ENCODE measurements at regions not wholly inside any gene's neighbourhood (a gene's known extent, or its start where the extent isn't known, plus 50 kb on each side); places are given as distances from the start of the nearest gene placed in this dataset.

DNA sequence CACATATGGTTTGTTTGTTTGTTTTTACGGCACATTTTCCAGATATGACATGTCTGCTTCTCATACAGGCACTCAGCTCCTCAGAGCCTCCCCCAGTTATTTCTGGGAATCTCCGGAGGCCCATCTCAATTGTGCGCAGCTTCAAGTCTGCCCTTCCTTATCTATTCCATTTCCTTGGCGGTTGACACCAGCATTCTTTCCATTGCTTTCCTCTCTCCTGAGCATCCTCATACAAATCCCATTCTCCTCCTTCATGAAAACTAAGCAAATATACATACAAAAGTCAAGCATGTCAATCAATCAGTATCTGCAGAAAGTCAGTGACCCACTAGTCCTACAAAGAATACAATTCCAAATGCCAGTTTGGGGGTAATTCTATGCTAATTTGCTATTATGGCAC lies 166.7 kb downstream of the SQOR start:
- Histone ChIP-seq H4K20me1 (ENCODE audit: insufficient read depth, low read length) (no peaks in the 10 kb centered on the region), H3K79me2 (ENCODE audit: insufficient read depth, low read depth, low read length) (no peaks in the 10 kb centered on the region), H3K9me2 (ENCODE audit: insufficient read depth, low read length) (no peaks in the 10 kb centered on the region), H3K9me3 (ENCODE audit: low read length) (no peaks in the 10 kb centered on the region), H3K27ac (ENCODE audit: low read depth, low read length, poor library complexity, severe bottlenecking) (no peak overlapping the region), H3K4me2 (ENCODE audit: low read length) (no peak overlapping the region), H3K4me1 (ENCODE audit: insufficient read depth, low read length, poor library complexity, severe bottlenecking) (peaks cover 14% of the 10 kb centered on the region), H3K36me3 (ENCODE audit: insufficient read depth, low read length) (no peaks in the 10 kb centered on the region), H2AFZ (ENCODE audit: low read length) (no peak overlapping the region), H3K4me3 (ENCODE audit: low read depth, low read length, poor library complexity, severe bottlenecking) (no peak overlapping the region)
- no peak for TF ChIP-seq EZH2phosphoT487 (IDR thresholded peaks at IDR 0.05; ENCODE audit: borderline replicate concordance, low read depth, low read length)
- TF ChIP-seq, protein P1, sequence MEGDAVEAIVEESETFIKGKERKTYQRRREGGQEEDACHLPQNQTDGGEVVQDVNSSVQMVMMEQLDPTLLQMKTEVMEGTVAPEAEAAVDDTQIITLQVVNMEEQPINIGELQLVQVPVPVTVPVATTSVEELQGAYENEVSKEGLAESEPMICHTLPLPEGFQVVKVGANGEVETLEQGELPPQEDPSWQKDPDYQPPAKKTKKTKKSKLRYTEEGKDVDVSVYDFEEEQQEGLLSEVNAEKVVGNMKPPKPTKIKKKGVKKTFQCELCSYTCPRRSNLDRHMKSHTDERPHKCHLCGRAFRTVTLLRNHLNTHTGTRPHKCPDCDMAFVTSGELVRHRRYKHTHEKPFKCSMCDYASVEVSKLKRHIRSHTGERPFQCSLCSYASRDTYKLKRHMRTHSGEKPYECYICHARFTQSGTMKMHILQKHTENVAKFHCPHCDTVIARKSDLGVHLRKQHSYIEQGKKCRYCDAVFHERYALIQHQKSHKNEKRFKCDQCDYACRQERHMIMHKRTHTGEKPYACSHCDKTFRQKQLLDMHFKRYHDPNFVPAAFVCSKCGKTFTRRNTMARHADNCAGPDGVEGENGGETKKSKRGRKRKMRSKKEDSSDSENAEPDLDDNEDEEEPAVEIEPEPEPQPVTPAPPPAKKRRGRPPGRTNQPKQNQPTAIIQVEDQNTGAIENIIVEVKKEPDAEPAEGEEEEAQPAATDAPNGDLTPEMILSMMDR (conservative IDR thresholded peaks at IDR 0.05; ENCODE audit: low read length): no peak
- BruUV-seq (replicated peaks): no TSS peak
- intact Hi-C loops (cut with micrococcal nuclease; ENCODE audit: unreplicated experiment): no loop called here
- ChIA-PET CTCF (ENCODE audit: unreplicated experiment) (interaction anchor here (1.7 kb wide), 1 partner anchor 96 kb away, joined by 5 read pairs; no protein-coding TSS in a partner anchor), POLR2A (interaction anchor here (0.8 to 2.1 kb wide), 2 partner anchors 19 to 96 kb away, joined by 3 to 8 read pairs; no protein-coding TSS in a partner anchor)
- DNase-seq (ENCODE audit: low spot score): no peak

DNA sequence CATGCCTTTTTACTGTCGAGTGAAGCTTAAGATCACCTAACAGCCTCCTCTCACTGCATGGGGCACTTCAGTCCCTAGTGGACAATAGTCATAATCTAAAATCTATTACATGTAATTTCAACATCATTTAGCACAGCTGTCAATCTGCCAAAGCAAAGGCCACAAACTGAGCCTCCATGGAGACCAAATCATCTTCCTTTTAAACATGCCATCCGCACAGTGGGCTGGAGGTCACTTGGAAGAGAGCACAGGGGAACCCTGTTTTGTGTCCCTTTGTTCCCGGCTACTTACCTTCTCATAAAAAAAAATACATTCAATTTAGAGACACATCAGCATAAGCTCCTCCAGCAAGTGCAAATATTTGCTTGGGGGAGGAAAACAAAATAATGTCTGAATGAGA lies 167.3 kb downstream of the SQOR start:
- no peak for DNase-seq (ENCODE audit: low spot score)
- Histone ChIP-seq H4K20me1 (ENCODE audit: insufficient read depth, low read length) (no peaks in the 10 kb centered on the region), H3K9me3 (ENCODE audit: low read length) (no peaks in the 10 kb centered on the region), H3K79me2 (ENCODE audit: insufficient read depth, low read depth, low read length) (no peaks in the 10 kb centered on the region), H3K4me2 (ENCODE audit: low read length) (no peak overlapping the region), H2AFZ (ENCODE audit: low read length) (no peak overlapping the region), H3K4me3 (ENCODE audit: low read depth, low read length, poor library complexity, severe bottlenecking) (no peak overlapping the region), H3K9me2 (ENCODE audit: insufficient read depth, low read length) (no peaks in the 10 kb centered on the region), H3K4me1 (ENCODE audit: insufficient read depth, low read length, poor library complexity, severe bottlenecking) (peaks cover 14% of the 10 kb centered on the region), H3K36me3 (ENCODE audit: insufficient read depth, low read length) (no peaks in the 10 kb centered on the region), H3K27ac (ENCODE audit: low read depth, low read length, poor library complexity, severe bottlenecking) (no peak overlapping the region)
- BruUV-seq (replicated peaks): no TSS peak
- intact Hi-C loops (cut with micrococcal nuclease; ENCODE audit: unreplicated experiment): no loop called here
- ChIA-PET POLR2A (interaction anchor here (0.9 to 2.1 kb wide), 3 partner anchors 28 to 198 kb away, joined by 4 to 8 read pairs (median 4); no protein-coding TSS in a partner anchor), CTCF (ENCODE audit: unreplicated experiment) (interaction anchor here (1.7 kb wide), 1 partner anchor 97 kb away, joined by 5 read pairs; no protein-coding TSS in a partner anchor)
- TF ChIP-seq EZH2phosphoT487 (IDR thresholded peaks at IDR 0.05; ENCODE audit: borderline replicate concordance, low read depth, low read length): no peak
- TF ChIP-seq, protein P1 (conservative IDR thresholded peaks at IDR 0.05; ENCODE audit: low read length): no peak

DNA sequence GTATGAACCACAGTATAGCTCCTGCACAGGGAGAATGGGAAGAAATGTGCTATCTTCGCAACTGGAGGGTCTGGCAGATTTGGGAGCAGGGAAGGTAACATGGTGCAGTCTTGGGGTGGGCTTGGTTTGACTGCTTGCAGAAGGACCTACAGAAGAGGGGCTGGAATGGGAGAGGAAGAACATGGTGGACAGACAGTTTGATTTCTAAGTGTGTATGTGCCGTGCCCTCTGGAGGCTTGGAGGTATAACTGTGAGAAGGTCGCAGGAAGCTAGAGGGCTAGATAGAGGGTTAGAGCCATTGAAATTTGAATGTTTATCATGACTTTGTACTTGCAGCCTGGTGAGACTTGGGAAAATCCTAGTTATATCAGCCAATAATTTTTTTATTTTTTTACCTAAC lies 169.2 kb downstream of the SQOR start:
- H3K9me3 ChIP-seq (ENCODE audit: low read length): no peaks in the 10 kb centered on the region
- no peaks in the 10 kb centered on the region for H3K9me2 ChIP-seq (ENCODE audit: insufficient read depth, low read length)
- TF ChIP-seq EZH2phosphoT487 (IDR thresholded peaks at IDR 0.05; ENCODE audit: borderline replicate concordance, low read depth, low read length): no peak
- TF ChIP-seq, protein P1 (conservative IDR thresholded peaks at IDR 0.05; ENCODE audit: low read length): 0 out of 2 replicates have a peak, but pooled peaks have one; percentile 26
- no peaks in the 10 kb centered on the region for H3K79me2 ChIP-seq (ENCODE audit: insufficient read depth, low read depth, low read length)
- H3K4me1 ChIP-seq (ENCODE audit: insufficient read depth, low read length, poor library complexity, severe bottlenecking): peaks cover 8% of the 10 kb centered on the region
- POLR2A ChIA-PET: no interaction called here
- H3K36me3 ChIP-seq (ENCODE audit: insufficient read depth, low read length): no peaks in the 10 kb centered on the region
- H3K4me3 ChIP-seq (ENCODE audit: low read depth, low read length, poor library complexity, severe bottlenecking): no peak overlapping the region
- CTCF ChIA-PET (ENCODE audit: unreplicated experiment): interaction anchor here (1.3 kb wide), 1 partner anchor 99 kb away, joined by 3 read pairs; no protein-coding TSS in a partner anchor
- no peak overlapping the region for H3K4me2 ChIP-seq (ENCODE audit: low read length)
- intact Hi-C loops (cut with micrococcal nuclease; ENCODE audit: unreplicated experiment): no loop called here
- BruUV-seq (replicated peaks): no TSS peak
- H2AFZ ChIP-seq (ENCODE audit: low read length): peak overlapping the region; percentile 41; the same call in 1 of the 2 replicates
- no peak overlapping the region for H3K27ac ChIP-seq (ENCODE audit: low read depth, low read length, poor library complexity, severe bottlenecking)
- no peaks in the 10 kb centered on the region for H4K20me1 ChIP-seq (ENCODE audit: insufficient read depth, low read length)
- no peak for DNase-seq (ENCODE audit: low spot score)

Data from OCI-LY7 (cell line).